SK-N-SH (cell line): ENCODE measurements at regions not wholly inside any gene's neighbourhood (a gene's known extent, or its start where the extent isn't known, plus 50 kb on each side); places are given as distances from the start of the nearest gene placed in this dataset.

Source experiments
- CTCF ChIA-PET: fragments of 300-600, 350-600 bp; formaldehyde crosslinking; extraction: SDS; loops from one replicate; lab custom pipeline; 2021; lab: Yijun Ruan, JAX
- POLR2A ChIA-PET: fragments of 350-600 bp; sonication (Branson Sonifier 250); formaldehyde crosslinking; extraction: SDS; loops from one replicate; lab custom pipeline; 2020; ENCODE audit warnings: antibody characterized with exemption, inconsistent platforms; lab: Yijun Ruan, JAX
- DNase-seq: peaks from one replicate; pipeline ENCODE4 v3.0.0; 2012
- H2AFZ ChIP-seq: fragments of 200-600 bp; sonication (generic); 2 replicates; pipeline ENCODE4 v1.8.1; 2016; ENCODE audit warnings: antibody characterized with exemption, mild to moderate bottlenecking, low read depth
- H3F3A ChIP-seq: fragments of 200-600 bp; sonication (generic); replicated peaks from 2 replicates; pipeline ENCODE3; 2016; ENCODE audit warnings: antibody characterized with exemption, mild to moderate bottlenecking; ENCODE audit not compliant: insufficient read depth
- H3K27ac ChIP-seq, 2 experiments: fragments of 200-500 bp in 1 of 2; fragments of 200-600 bp in 1 of 2; sonication (Bioruptor generic) in 1 of 2; sonication (generic), shearing (Covaris generic) in 1 of 2; 2 replicates each; pipeline versions ENCODE4 v1.5.1 to v1.6.1; 2014 to 2016; ENCODE audit warnings: low read depth in 2 of 2, inconsistent platforms in 1 of 2, low read length in 1 of 2, mild to moderate bottlenecking in 1 of 2, mixed read lengths in 1 of 2
- H3K27me3 ChIP-seq: fragments of 200-600 bp; sonication (generic), shearing (Covaris generic); 2 replicates; pipeline ENCODE4 v1.6.1; 2016; ENCODE audit warnings: mixed run types; ENCODE audit not compliant: insufficient read depth
- H3K36me3 ChIP-seq, 2 experiments: fragments of 200-500 bp in 1 of 2; fragments of 200-600 bp in 1 of 2; sonication (Bioruptor generic) in 1 of 2; sonication (generic) in 1 of 2; replicated peaks in 1 of 2; 2 replicates each; pipeline versions ENCODE3 to v1.5.1; 2014 to 2016; ENCODE audit warnings: low read length in 1 of 2, mild to moderate bottlenecking in 1 of 2; ENCODE audit not compliant: insufficient read depth in 2 of 2, control insufficient read depth in 1 of 2
- H3K4me1 ChIP-seq, 2 experiments: fragments of 200-500 bp in 1 of 2; fragments of 200-600 bp in 1 of 2; sonication (Bioruptor generic) in 1 of 2; sonication (generic), shearing (Covaris generic) in 1 of 2; 2 replicates each; pipeline versions ENCODE4 v1.5.1 to v1.6.1; 2014 to 2016; ENCODE audit warnings: low read depth in 1 of 2, low read length in 1 of 2, mixed run types in 1 of 2; ENCODE audit not compliant: insufficient read depth in 2 of 2, control insufficient read depth in 1 of 2
- H3K4me2 ChIP-seq: fragments of 200-600 bp; sonication (generic), shearing (Covaris generic); 2 replicates; pipeline ENCODE4 v1.6.1; 2017; ENCODE audit warnings: mixed run types
- H3K4me3 ChIP-seq, 2 experiments: fragments of 200-500 bp in 1 of 2; fragments of 200-600 bp in 1 of 2; sonication (Bioruptor generic) in 1 of 2; sonication (generic), shearing (Covaris generic) in 1 of 2; 2 replicates each; pipeline versions ENCODE4 v1.5.1 to v1.8.1; 2014 to 2016; ENCODE audit warnings: low read depth in 2 of 2, inconsistent platforms in 1 of 2, low read length in 1 of 2, mild to moderate bottlenecking in 1 of 2, mixed read lengths in 1 of 2, moderate library complexity in 1 of 2
- H3K79me2 ChIP-seq: fragments of 200-600 bp; sonication (generic); 2 replicates; pipeline ENCODE4 v1.8.1; 2017; ENCODE audit warnings: mild to moderate bottlenecking; ENCODE audit not compliant: insufficient read depth
- H3K9ac ChIP-seq: fragments of 200-600 bp; sonication (generic); 2 replicates; pipeline ENCODE4 v1.6.1; 2017; ENCODE audit warnings: mixed run types
- H3K9me2 ChIP-seq: fragments of 200-600 bp; sonication (generic); 2 replicates; pipeline ENCODE4 v1.6.1; 2017; ENCODE audit warnings: mixed run types
- H3K9me3 ChIP-seq: fragments of 200-600 bp; sonication (generic); 2 replicates; pipeline ENCODE4 v1.6.1; 2017; ENCODE audit warnings: mixed run types, mild to moderate bottlenecking, moderate library complexity
- H4K20me1 ChIP-seq: fragments of 200-600 bp; sonication (generic); 2 replicates; pipeline ENCODE4 v1.6.1; 2017; ENCODE audit warnings: mild to moderate bottlenecking, mixed run types; ENCODE audit not compliant: insufficient read depth
- CHD2 ChIP-seq: fragments of 150-350 bp; IDR thresholded peaks from 2 replicates; pipeline ENCODE4 v1.6.1; 2018; ENCODE audit warnings: low read length; ENCODE audit not compliant: partially characterized antibody
- CTCF ChIP-seq: fragments of 200-600 bp; sonication (generic); IDR thresholded peaks from 2 replicates; pipeline ENCODE4 v1.6.1; 2017; ENCODE audit warnings: antibody characterized with exemption, mild to moderate bottlenecking, moderate library complexity
- ELF1 ChIP-seq: IDR thresholded peaks from 2 replicates; pipeline ENCODE4 v1.4.0; 2012
- FOSL2 ChIP-seq: IDR thresholded peaks from 2 replicates; pipeline ENCODE4 v1.4.0; 2012; ENCODE audit warnings: low read depth, mild to moderate bottlenecking, moderate library complexity, borderline replicate concordance
- FOXJ3 ChIP-seq: sonication (generic); formaldehyde crosslinking; IDR thresholded peaks from 2 replicates; pipeline ENCODE4 v1.5.1; 2020; ENCODE audit warnings: mild to moderate bottlenecking, missing genetic modification reagents
- GATA2 ChIP-seq: sonication (generic); formaldehyde crosslinking; IDR thresholded peaks from 2 replicates; pipeline ENCODE4 v1.5.0; 2020; ENCODE audit warnings: mild to moderate bottlenecking, missing genetic modification reagents
- JUND ChIP-seq: IDR thresholded peaks from 2 replicates; pipeline ENCODE4 v1.4.0; 2012
- MAX ChIP-seq: IDR thresholded peaks from 2 replicates; pipeline ENCODE4 v1.4.0; 2012; ENCODE audit warnings: low read depth
- MEF2A ChIP-seq: IDR thresholded peaks from 2 replicates; pipeline ENCODE4 v1.4.0; 2012; ENCODE audit warnings: low read depth, borderline replicate concordance
- MXI1 ChIP-seq: IDR thresholded peaks from 2 replicates; pipeline ENCODE4 v1.6.1; 2012; ENCODE audit warnings: mild to moderate bottlenecking, low read depth, low read length, improper control_type of control experiment
- NRF1 ChIP-seq: IDR thresholded peaks from 2 replicates; pipeline ENCODE4 v1.6.1; 2012; ENCODE audit warnings: low read depth, mild to moderate bottlenecking, low read length
- PBX3 ChIP-seq: IDR thresholded peaks from 2 replicates; pipeline ENCODE4; 2012
- POLR2AphosphoS5 ChIP-seq: IDR thresholded peaks from 2 replicates; pipeline ENCODE4 v1.6.1; 2012; ENCODE audit warnings: low read depth, low read length
- RAD21 ChIP-seq: IDR thresholded peaks from 2 replicates; pipeline ENCODE4 v1.6.1; 2012; ENCODE audit warnings: mild to moderate bottlenecking, low read length
- REST ChIP-seq: IDR thresholded peaks from 2 replicates; pipeline ENCODE4 v1.6.1; 2012; ENCODE audit warnings: mild to moderate bottlenecking, low read depth, low read length, moderate library complexity
- RXRA ChIP-seq: IDR thresholded peaks from 2 replicates; pipeline ENCODE4 v1.4.0; 2012; ENCODE audit warnings: low read depth, mild to moderate bottlenecking, borderline replicate concordance
- SMC3 ChIP-seq: IDR thresholded peaks from 2 replicates; pipeline ENCODE4 v1.6.1; 2012; ENCODE audit warnings: low read depth, low read length, improper control_type of control experiment
- ZBTB33 ChIP-seq: IDR thresholded peaks from 2 replicates; pipeline ENCODE4 v1.4.0; 2012; ENCODE audit warnings: low read depth, borderline replicate concordance
- WGBS: methylation state at CpG from one replicate; pipeline ENCODE4 v1.1.6; 2017; ENCODE audit warnings: low lambda C conversion rate; 5-methylcytosine and 5-hydroxymethylcytosine counted together

- no peak overlapping the region for H3K27ac ChIP-seq
- no peaks in the 10 kb centered on the region for H3K36me3 ChIP-seq
- H3K79me2 ChIP-seq, result no peaks in the 10 kb centered on the region
- H3K27me3 ChIP-seq, result peaks cover 7% of the 10 kb centered on the region; the same call in 1 of the 2 replicates
- POLR2A ChIA-PET, result no interaction called here
- WGBS, result 25% methylated on average over 4 of the region's 4 CpGs
- no peaks in the 10 kb centered on the region; a peak in 1 of 4 replicates for H3K4me1 ChIP-seq
- CTCF ChIA-PET, result no interaction called here
- no peaks in the 10 kb centered on the region for H3F3A ChIP-seq
- H3K9me3 ChIP-seq, result no peaks in the 10 kb centered on the region
- no peak overlapping the region for H3K4me2 ChIP-seq
- H3K4me3 ChIP-seq, result no peak overlapping the region
- no peaks in the 10 kb centered on the region for H3K9me2 ChIP-seq
- no peaks in the 10 kb centered on the region for H4K20me1 ChIP-seq
- no peak for DNase-seq
- no peak overlapping the region for H2AFZ ChIP-seq
- H3K9ac ChIP-seq, result no peak overlapping the region
- no peak for TF ChIP-seq POLR2AphosphoS5
- no peak for TF ChIP-seq FOSL2
- no peak for TF ChIP-seq NRF1
- no peak for TF ChIP-seq MAX
- no peak for TF ChIP-seq SMC3
- TF ChIP-seq REST, result no peak
- TF ChIP-seq CHD2, result no peak
- TF ChIP-seq ELF1, result no peak
- TF ChIP-seq MXI1, result no peak
- no peak for TF ChIP-seq JUND
- TF ChIP-seq PBX3, result no peak
- no peak for TF ChIP-seq CTCF
- TF ChIP-seq ZBTB33, result no peak
- TF ChIP-seq RAD21, result no peak
- TF ChIP-seq MEF2A, result no peak
- no peak for TF ChIP-seq RXRA
- no peak for TF ChIP-seq FOXJ3
- TF ChIP-seq GATA2 (CRISPR knock-in tag), result no peak
These were observed 59.8 kb downstream of the MRPS30 start for GRCh38 chr5:44868541-44868940.
